ENCODE measurements at regions not wholly inside any gene's neighbourhood (a gene's known extent, or its start where the extent isn't known, plus 50 kb on each side); places are given as distances from the start of the nearest gene placed in this dataset.

DNA sequence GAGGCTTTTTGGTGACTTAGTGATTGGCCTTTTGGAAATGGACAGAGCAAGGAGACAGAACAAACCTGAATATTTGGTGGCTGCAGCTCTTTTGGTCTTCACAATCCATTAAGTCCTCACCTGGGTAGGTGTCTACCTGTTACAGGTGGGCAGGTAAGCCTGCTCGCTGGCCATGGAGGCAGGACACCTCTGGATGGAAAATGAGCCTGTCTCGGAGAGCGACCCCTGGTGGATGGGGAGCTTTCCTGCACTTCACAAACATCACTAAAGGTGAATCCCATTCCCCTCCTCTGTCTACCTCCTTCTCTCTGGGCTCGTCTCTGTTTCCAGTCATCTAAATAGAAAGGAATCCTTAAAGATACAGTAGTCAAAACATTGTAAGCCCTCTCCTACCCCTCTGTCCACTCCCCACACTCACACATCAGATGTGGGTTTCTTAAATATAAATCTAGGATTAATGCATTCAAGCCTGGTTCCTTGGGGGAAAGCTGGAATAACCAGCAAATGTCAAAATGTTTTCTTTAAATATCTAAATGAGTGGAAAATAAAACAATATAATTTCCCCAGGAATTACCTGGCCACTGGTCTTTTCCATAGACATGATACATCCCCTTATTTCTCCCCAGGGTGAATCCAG lies 304.9 kb downstream of the CDH26 start:
- Mint-ChIP-seq H3K27ac (no peak overlapping the region), H3K4me1 (peaks cover 4% of the 10 kb centered on the region), H3K9me3 (ENCODE audit: low read depth) (no peaks in the 10 kb centered on the region), H3K4me3 (no peak overlapping the region), H3K36me3 (no peaks in the 10 kb centered on the region), H3K27me3 (no peaks in the 10 kb centered on the region)
- CTCF ChIA-PET = interaction anchor here (0.6 to 3.7 kb wide), 10 partner anchors 10 to 314 kb away, joined by 3 to 35 read pairs (median 4); no protein-coding TSS in a partner anchor
- ATAC-seq = no peak
- DNase-seq = peak; percentile 55

DNA sequence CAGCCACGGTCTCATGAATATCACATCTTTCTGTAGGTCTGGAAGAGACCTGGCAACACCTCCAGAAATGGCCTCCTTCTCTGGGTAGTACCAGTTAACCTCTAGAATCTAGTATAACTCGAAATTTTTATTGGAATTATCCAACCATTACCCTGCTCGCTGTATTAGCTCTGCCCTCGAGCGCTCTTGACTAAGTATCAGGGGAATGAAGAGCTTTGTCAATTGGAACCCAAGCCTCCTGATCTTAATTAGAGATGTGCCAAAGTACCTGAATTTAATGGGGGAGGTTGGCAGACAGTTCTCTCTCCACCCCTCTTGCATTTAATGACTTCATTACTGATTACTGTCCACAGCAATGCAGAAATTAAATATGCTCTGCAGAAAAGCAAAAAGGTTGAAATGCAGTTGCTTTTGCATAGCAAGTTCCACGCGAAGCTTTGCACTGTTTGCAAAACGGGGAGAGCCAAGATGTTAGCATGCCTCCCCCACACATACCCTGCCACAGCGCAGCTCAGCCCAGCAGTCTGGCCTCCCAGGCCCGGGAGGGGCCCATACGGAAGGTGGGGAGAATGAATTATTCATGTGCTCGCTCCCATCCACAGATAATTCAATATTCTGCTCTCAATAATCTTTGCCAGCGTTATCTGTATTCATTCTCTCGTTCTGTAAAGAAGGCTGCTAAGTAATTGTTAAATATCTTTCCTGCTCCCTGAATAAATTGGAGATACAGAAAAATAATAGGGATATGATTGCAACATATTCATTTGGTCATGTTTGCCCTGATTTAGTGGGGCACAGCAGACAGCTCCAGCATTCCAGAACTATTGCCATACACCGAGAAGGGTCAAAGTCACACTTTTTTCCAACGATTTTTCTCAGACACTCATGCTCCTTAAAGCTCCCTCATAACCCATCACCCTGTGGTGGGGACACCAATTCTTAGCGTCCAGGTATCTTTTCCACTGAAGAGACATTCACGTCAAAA lies 305.8 kb downstream of the CDH26 start:
- H3K4me3 Mint-ChIP-seq = no peak overlapping the region
- no peak overlapping the region for H3K27ac Mint-ChIP-seq
- H3K27me3 Mint-ChIP-seq = no peaks in the 10 kb centered on the region
- CTCF ChIA-PET = interaction anchor here (0.8 to 3.7 kb wide), 7 partner anchors 11 to 315 kb away, joined by 3 to 35 read pairs (median 6); no protein-coding TSS in a partner anchor
- H3K9me3 Mint-ChIP-seq (ENCODE audit: low read depth) = no peaks in the 10 kb centered on the region
- H3K36me3 Mint-ChIP-seq = no peaks in the 10 kb centered on the region
- no peak for ATAC-seq
- peaks cover 4% of the 10 kb centered on the region for H3K4me1 Mint-ChIP-seq
- no peak for DNase-seq

DNA sequence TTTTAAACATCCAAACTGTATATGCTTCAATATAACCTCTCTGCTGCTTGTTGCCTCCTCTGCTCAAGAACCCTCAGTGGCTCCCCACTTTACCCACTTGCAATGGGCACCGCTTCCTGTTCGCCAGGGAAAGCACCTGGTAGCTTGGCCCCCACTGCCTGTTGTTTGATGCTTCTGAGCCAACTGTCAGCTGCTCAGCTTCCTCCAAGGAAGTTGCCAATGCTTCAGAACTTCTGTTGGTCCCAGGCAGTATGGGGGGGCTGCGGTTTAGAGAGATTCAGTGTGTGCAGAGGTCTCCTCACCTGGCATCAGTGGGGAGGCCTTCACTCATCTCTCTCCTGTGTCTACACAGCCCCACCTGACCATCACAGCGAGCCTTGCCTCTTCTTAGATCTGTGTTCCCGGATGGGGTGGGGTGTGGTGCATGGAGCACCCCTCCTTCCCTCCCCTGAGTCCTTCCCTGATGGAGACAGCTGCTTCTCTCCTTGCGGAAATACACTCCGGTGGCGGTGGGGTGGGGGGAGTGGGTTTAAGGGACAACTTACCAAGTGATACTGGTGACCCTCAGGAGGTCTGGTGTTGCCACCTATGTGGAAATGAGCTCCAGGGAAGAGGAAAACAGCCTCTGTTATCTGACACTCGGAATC lies 308.1 kb downstream of the CDH26 start:
- DNase-seq = no peak
- H3K4me1 Mint-ChIP-seq = peaks cover 4% of the 10 kb centered on the region
- no peaks in the 10 kb centered on the region for H3K27me3 Mint-ChIP-seq
- CTCF ChIA-PET = no interaction called here
- no peaks in the 10 kb centered on the region for H3K36me3 Mint-ChIP-seq
- no peak for ATAC-seq
- no peaks in the 10 kb centered on the region for H3K9me3 Mint-ChIP-seq (ENCODE audit: low read depth)
- no peak overlapping the region for H3K4me3 Mint-ChIP-seq
- no peak overlapping the region for H3K27ac Mint-ChIP-seq

DNA sequence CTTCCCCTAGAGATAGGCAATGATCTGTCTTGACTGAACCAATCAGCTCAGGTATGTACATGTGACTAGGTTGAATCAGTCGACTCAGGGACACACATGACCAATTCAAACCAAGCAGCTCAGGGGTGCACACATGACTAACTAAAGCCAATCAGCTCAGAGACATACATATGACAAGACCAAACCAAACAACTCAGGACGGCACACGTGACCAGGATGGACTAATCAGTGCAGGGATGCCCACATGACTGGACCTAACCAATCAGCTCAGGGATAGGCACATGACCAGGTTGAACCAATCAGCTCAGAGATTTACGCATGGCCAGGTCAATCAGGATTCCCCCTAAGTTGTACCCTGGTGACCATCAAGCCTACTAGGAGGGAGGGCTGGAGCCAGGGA lies 310.3 kb downstream of the CDH26 start:
- no peak for ATAC-seq
- H3K9me3 Mint-ChIP-seq (ENCODE audit: low read depth) = no peaks in the 10 kb centered on the region
- peaks cover 4% of the 10 kb centered on the region for H3K4me1 Mint-ChIP-seq
- H3K4me3 Mint-ChIP-seq = no peak overlapping the region
- H3K27me3 Mint-ChIP-seq = no peaks in the 10 kb centered on the region
- H3K27ac Mint-ChIP-seq = no peak overlapping the region
- CTCF ChIA-PET = no interaction called here
- no peak for DNase-seq
- H3K36me3 Mint-ChIP-seq = no peaks in the 10 kb centered on the region

DNA sequence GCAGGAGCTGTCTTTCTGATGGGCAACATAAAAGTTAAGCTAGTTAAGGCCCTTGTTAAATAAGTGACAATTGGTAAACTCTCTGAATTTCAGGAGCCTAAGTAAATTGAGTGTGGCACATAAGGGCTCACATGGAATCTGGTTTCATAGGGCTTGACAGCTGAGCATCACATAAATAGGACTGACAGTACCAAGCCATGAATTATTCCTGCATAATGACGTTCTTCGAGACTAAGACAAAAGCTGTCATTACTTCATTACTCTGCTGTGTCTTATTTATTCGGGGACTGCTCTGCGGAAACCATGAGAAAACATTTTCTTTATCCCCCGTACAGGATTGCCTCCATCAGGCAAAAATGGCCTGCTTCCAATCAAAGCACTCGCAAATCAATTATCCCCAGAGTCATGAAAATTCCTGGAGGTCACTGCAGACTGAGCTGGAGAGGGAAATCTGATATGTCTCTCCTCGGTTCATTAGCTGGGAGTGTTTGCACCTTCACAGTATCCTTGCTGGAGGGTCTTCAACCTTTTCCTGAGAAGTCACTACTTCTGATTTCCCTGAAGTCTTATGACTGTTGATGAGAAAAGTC lies 311.4 kb downstream of the CDH26 start:
- no peaks in the 10 kb centered on the region for H3K27me3 Mint-ChIP-seq

DNA sequence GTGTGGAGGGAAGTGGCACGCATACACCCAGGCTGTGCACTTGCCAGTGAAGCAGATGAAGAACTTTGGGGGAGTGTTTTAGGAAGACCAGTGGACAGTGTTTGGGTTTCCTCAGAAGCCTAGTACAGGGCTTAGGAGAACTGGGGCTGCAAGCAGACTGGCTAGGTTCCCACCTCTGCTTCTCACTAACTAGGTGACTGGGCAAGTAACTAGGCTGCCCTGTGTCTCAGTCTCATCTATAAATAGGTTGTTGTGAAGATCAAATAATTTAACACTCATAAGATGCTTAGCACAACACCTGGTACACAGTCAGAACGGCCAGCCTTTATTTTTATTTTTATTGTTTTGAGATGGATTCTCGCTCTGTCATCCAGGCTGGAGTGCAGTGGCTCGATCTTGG lies 312.1 kb downstream of the CDH26 start:
- peaks cover 4% of the 10 kb centered on the region for H3K4me1 Mint-ChIP-seq
- CTCF ChIA-PET = no interaction called here
- ATAC-seq = no peak

More for the DNA sequence above, 311.4 kb downstream of the CDH26 start:
- ATAC-seq (no peak), DNase-seq (no peak)
- Mint-ChIP-seq H3K4me3 (no peak overlapping the region), H3K36me3 (no peaks in the 10 kb centered on the region), H3K4me1 (peaks cover 4% of the 10 kb centered on the region), H3K27ac (no peak overlapping the region), H3K9me3 (ENCODE audit: low read depth) (no peaks in the 10 kb centered on the region)
- CTCF ChIA-PET = no interaction called here

DNA sequence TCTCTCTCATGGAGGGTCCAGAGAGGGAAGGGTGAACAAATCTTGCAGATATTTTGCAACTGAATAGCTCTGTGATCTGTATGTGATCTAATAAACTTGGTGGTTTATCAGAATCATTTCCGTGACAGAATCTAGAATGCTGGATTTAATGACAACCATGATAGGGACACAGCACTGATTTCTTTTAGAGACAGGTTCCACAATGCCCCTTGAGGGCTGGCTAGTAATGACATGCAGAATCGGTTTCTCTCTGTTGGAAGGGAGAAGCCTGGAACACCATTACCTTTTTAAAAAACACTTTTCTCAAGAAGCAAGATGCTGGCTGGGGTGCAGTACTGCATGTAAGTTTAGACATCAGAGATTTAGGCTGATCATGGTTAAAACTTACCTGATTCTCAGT lies 313.4 kb downstream of the CDH26 start:
- no peaks in the 10 kb centered on the region for H3K9me3 Mint-ChIP-seq (ENCODE audit: low read depth)
- ATAC-seq (no peak), DNase-seq (no peak)
- no peaks in the 10 kb centered on the region for H3K4me1 Mint-ChIP-seq
- H3K36me3 Mint-ChIP-seq = no peaks in the 10 kb centered on the region
- H3K27me3 Mint-ChIP-seq = no peaks in the 10 kb centered on the region
- H3K27ac Mint-ChIP-seq = no peak overlapping the region
- H3K4me3 Mint-ChIP-seq = no peak overlapping the region
- CTCF ChIA-PET = no interaction called here

More for the DNA sequence above, 312.1 kb downstream of the CDH26 start:
- Mint-ChIP-seq H3K27me3 (no peaks in the 10 kb centered on the region), H3K9me3 (ENCODE audit: low read depth) (no peaks in the 10 kb centered on the region), H3K36me3 (no peaks in the 10 kb centered on the region), H3K4me3 (no peak overlapping the region), H3K27ac (no peak overlapping the region)
- no peak for DNase-seq

DNA sequence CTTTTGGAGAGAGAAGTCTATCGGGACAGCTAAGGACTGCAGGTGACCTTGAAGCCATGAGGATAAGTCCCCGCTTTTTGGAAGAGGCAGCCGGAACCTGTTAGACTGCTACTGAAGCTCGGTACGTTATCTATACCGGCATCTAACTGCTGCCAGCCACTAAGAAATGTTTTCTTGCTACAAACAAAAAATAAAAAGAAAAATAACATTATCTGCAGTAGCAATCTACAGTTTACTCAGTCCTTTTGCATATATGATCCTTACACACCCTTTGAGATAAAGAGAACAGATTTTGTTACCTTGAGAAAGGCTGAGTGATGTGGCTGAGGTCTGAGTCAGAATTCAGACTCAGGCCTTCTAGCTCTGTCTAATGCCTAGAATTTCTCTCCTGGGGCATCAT lies 314.6 kb downstream of the CDH26 start:
- CTCF ChIA-PET = no interaction called here
- no peaks in the 10 kb centered on the region for H3K9me3 Mint-ChIP-seq (ENCODE audit: low read depth)

DNA sequence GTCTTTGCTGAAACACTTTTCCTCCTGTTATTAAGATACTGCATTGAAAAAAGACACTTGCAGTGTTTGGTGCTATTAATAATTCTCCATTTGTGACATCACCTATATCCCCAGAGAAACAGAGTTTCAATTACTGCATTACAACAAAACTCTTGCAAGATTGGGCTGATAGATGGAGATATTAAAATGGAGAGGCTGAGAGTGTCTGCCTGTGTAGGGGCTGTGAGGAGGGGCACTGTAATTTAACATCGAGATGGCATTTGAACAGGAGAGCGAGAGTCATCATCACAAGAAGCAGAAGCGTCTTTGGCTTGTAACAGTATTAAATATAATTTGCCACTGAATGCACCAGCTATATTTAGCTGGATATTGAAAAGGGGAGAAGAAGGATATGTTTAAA lies 316.5 kb downstream of the CDH26 start:
- H3K4me3 Mint-ChIP-seq = no peak overlapping the region
- H3K36me3 Mint-ChIP-seq = no peaks in the 10 kb centered on the region
- no peaks in the 10 kb centered on the region for H3K9me3 Mint-ChIP-seq (ENCODE audit: low read depth)
- CTCF ChIA-PET = no interaction called here
- ATAC-seq (no peak), DNase-seq (no peak)
- no peaks in the 10 kb centered on the region for H3K4me1 Mint-ChIP-seq
- no peaks in the 10 kb centered on the region for H3K27me3 Mint-ChIP-seq
- no peak overlapping the region for H3K27ac Mint-ChIP-seq

More for the DNA sequence above, 314.6 kb downstream of the CDH26 start:
- ATAC-seq = no peak
- DNase-seq = no peak
- H3K36me3 Mint-ChIP-seq = no peaks in the 10 kb centered on the region
- H3K27me3 Mint-ChIP-seq = no peaks in the 10 kb centered on the region
- no peak overlapping the region for H3K27ac Mint-ChIP-seq
- no peaks in the 10 kb centered on the region for H3K4me1 Mint-ChIP-seq
- H3K4me3 Mint-ChIP-seq = no peak overlapping the region

DNA sequence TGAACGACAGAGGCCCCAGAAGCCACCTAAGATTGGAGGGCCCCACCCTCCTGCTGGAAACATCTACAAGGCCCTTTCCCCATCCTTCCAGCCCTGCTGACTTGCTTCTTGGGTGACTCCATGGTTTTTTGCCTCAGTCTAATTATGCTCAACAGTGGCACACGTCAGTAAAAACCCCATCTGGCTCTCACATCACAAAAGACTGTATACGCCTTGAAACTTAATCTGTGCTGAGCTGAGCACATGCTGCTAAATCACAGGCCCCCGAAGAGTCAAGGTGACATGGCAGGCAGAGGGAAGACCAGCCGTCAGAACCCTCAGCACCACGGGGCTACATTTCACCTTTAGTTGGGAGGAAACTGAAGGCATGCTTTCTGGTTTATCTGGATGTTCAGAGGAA lies 323.1 kb downstream of the CDH26 start:
- H3K27me3 Mint-ChIP-seq = no peaks in the 10 kb centered on the region
- CTCF ChIA-PET = no interaction called here
- H3K9me3 Mint-ChIP-seq (ENCODE audit: low read depth) = peaks cover 8% of the 10 kb centered on the region
- H3K4me3 Mint-ChIP-seq = no peak overlapping the region
- DNase-seq (no peak), ATAC-seq (no peak)
- H3K36me3 Mint-ChIP-seq = no peaks in the 10 kb centered on the region
- no peak overlapping the region for H3K27ac Mint-ChIP-seq
- H3K4me1 Mint-ChIP-seq = no peaks in the 10 kb centered on the region

DNA sequence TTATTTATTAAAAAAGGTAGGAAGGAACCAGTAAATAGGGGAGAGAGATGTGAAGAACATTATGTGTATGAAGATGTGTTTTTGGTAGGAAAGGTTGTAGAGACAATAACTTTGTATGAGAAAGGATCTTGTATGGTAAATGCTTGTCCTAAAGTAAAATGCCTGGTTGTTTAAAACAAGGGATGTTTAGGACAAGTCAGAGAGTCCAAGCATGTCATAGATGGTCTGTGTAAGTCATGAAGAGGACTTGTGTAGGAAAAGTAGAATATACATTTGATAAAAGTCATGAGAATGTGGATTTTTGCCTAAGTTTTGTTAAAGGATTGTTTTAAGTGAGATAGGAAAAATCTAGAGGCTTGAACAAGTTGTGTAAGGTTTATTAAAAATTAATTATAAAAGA lies 325.1 kb downstream of the CDH26 start:
- peaks cover 9% of the 10 kb centered on the region for H3K9me3 Mint-ChIP-seq (ENCODE audit: low read depth)
- no peak for DNase-seq
- no peak for ATAC-seq
- H3K27me3 Mint-ChIP-seq = no peaks in the 10 kb centered on the region
- H3K4me3 Mint-ChIP-seq = no peak overlapping the region
- no peaks in the 10 kb centered on the region for H3K36me3 Mint-ChIP-seq
- CTCF ChIA-PET = no interaction called here
- no peak overlapping the region for H3K27ac Mint-ChIP-seq
- no peaks in the 10 kb centered on the region for H3K4me1 Mint-ChIP-seq

DNA sequence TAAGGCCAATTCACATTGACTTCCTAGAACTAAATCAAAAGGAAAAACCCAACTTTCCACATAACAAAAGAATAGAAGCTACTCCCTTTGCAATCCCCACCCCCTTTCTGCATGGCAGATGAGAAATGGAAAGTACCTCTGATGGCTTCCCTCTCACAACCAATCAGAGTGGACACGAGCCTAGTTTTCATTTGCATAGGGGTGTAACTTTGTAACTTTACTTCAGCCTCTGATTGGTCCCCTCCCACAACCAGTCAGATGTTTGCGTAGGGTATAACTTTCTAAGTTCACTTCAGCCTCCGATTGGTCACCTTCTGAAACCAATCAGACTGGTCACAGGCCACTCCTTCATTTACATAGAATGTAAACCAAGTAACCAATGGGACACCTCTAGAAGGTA lies 328.5 kb downstream of the CDH26 start:
- Mint-ChIP-seq H3K9me3 (ENCODE audit: low read depth) (peaks cover 12% of the 10 kb centered on the region), H3K36me3 (no peaks in the 10 kb centered on the region), H3K27me3 (no peaks in the 10 kb centered on the region), H3K4me3 (no peak overlapping the region), H3K27ac (no peak overlapping the region), H3K4me1 (no peaks in the 10 kb centered on the region)
- CTCF ChIA-PET = no interaction called here
- ATAC-seq = no peak
- DNase-seq = no peak

DNA sequence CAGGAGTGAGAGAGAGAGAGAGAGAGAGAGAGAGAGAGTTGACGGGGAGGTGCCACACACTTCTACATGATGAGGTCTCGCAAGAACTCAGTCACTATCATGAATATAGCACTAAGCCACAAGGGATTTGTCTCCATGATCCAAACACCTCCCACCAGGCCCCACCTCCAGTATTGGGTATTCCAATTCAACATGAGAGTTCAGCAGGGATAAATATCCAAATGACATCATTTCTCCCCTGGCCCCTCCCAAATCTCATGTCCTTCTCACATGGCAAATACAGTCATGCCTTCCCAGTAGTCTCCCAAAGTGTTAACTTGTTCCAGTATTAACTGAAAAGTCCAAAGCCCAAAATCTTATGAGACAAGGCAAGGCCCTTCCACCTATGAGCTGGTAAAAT lies 330.7 kb downstream of the CDH26 start:
- CTCF ChIA-PET = no interaction called here
- no peak overlapping the region for H3K27ac Mint-ChIP-seq
- no peaks in the 10 kb centered on the region for H3K4me1 Mint-ChIP-seq
- peaks cover 12% of the 10 kb centered on the region for H3K9me3 Mint-ChIP-seq (ENCODE audit: low read depth)
- no peak for DNase-seq
- H3K36me3 Mint-ChIP-seq = peaks cover 1% of the 10 kb centered on the region
- ATAC-seq = no peak
- H3K4me3 Mint-ChIP-seq = no peak overlapping the region
- no peaks in the 10 kb centered on the region for H3K27me3 Mint-ChIP-seq
